HEK293 (cell line): ENCODE measurements at regions not wholly inside any gene's neighbourhood (a gene's known extent, or its start where the extent isn't known, plus 50 kb on each side); places are given as distances from the start of the nearest gene placed in this dataset.

Experiments used
- CTCF ChIA-PET: fragments of 350-600 bp; formaldehyde crosslinking; extraction: SDS; loops from one replicate; lab custom pipeline; 2021; ENCODE audit warnings: antibody characterized with exemption; lab: Yijun Ruan, JAX
- POLR2A ChIA-PET: fragments of 300-600 bp; formaldehyde crosslinking; extraction: SDS; loops from one replicate; lab custom pipeline; 2020; ENCODE audit warnings: antibody characterized with exemption, inconsistent platforms; lab: Yijun Ruan, JAX
- H3K27ac ChIP-seq: fragments of 200-500 bp; sonication (Bioruptor generic); 2 replicates; pipeline ENCODE4 v1.5.1; 2014; ENCODE audit warnings: low read depth, low read length, control low read depth, inconsistent platforms; ENCODE audit errors: extremely low read depth
- H3K36me3 ChIP-seq, 2 experiments: fragments of 200-500 bp in 1 of 2; sonication (Bioruptor generic) in 1 of 2; 1 replicate in 1 of 2; 2 replicates in 1 of 2; pipeline ENCODE4 v1.5.1; 2014 to 2017; ENCODE audit warnings: inconsistent platforms in 2 of 2, low read length in 2 of 2; ENCODE audit not compliant: control insufficient read depth in 2 of 2, insufficient read depth in 1 of 2
- H3K4me1 ChIP-seq: fragments of 200-500 bp; sonication (Bioruptor generic); 2 replicates; pipeline ENCODE4 v1.5.1; 2014; ENCODE audit warnings: mild to moderate bottlenecking, low read length, inconsistent platforms; ENCODE audit not compliant: control insufficient read depth, insufficient read depth
- H3K4me3 ChIP-seq: 2 replicates; pipeline ENCODE4 v1.5.1; 2011; ENCODE audit warnings: low read depth, mild to moderate bottlenecking, control low read depth, low read length, moderate library complexity
- H3K9me3 ChIP-seq: fragments of 200-500 bp; sonication (Bioruptor generic); 2 replicates; pipeline ENCODE4 v1.5.1; 2014; ENCODE audit warnings: low read depth, low read length, inconsistent platforms; ENCODE audit not compliant: control insufficient read depth, insufficient read depth
- BCL6B ChIP-seq: fragments of 450-650 bp; formaldehyde crosslinking; IDR thresholded peaks from 2 replicates; pipeline ENCODE4 v1.5.1; 2017; ENCODE audit warnings: missing biosample characterization, missing genetic modification characterization
- GLIS1 ChIP-seq: fragments of 450-650 bp; formaldehyde crosslinking; IDR thresholded peaks from 2 replicates; pipeline ENCODE4 v1.5.1; 2016; ENCODE audit warnings: missing biosample characterization, missing genetic modification characterization
- KLF17 ChIP-seq: fragments of 450-650 bp; formaldehyde crosslinking; IDR thresholded peaks from 2 replicates; pipeline ENCODE4 v1.5.1; 2016; ENCODE audit warnings: missing biosample characterization, missing genetic modification characterization
- KLF8 ChIP-seq: fragments of 450-650 bp; formaldehyde crosslinking; IDR thresholded peaks from 2 replicates; pipeline ENCODE4 v1.5.1; 2016; ENCODE audit warnings: missing biosample characterization, missing genetic modification characterization
- MEIS1 ChIP-seq: sonication (generic); formaldehyde crosslinking; IDR thresholded peaks from 2 replicates; pipeline ENCODE4 v1.8.1; 2022; ENCODE audit warnings: missing genetic modification reagents, mild to moderate bottlenecking, borderline replicate concordance
- SCRT1 ChIP-seq: fragments of 450-650 bp; formaldehyde crosslinking; IDR thresholded peaks from 2 replicates; pipeline ENCODE4 v1.5.1; 2016; ENCODE audit warnings: missing biosample characterization, missing genetic modification characterization, borderline replicate concordance
- ZIC2 ChIP-seq: fragments of 450-650 bp; formaldehyde crosslinking; IDR thresholded peaks from 2 replicates; pipeline ENCODE4 v1.5.1; 2016; ENCODE audit warnings: missing biosample characterization, missing genetic modification characterization
- ZNF112 ChIP-seq: fragments of 450-650 bp; formaldehyde crosslinking; IDR thresholded peaks from 2 replicates; pipeline ENCODE4 v1.5.0; 2017; ENCODE audit warnings: missing biosample characterization, missing genetic modification characterization
- ZNF138 ChIP-seq: fragments of 450-650 bp; formaldehyde crosslinking; IDR thresholded peaks from 2 replicates; pipeline ENCODE4 v1.5.1; 2016; ENCODE audit warnings: missing biosample characterization, missing genetic modification characterization, borderline replicate concordance
- ZNF18 ChIP-seq: fragments of 450-650 bp; formaldehyde crosslinking; IDR thresholded peaks from 2 replicates; pipeline ENCODE4 v1.5.1; 2016; ENCODE audit warnings: missing biosample characterization, missing genetic modification characterization
- ZNF211 ChIP-seq: fragments of 450-650 bp; formaldehyde crosslinking; IDR thresholded peaks from 2 replicates; pipeline ENCODE4 v1.5.1; 2016; ENCODE audit warnings: low read depth, missing biosample characterization, missing genetic modification characterization
- ZNF23 ChIP-seq: fragments of 450-650 bp; formaldehyde crosslinking; IDR thresholded peaks from 2 replicates; pipeline ENCODE4 v1.5.1; 2016; ENCODE audit warnings: missing biosample characterization, missing genetic modification characterization, borderline replicate concordance
- ZNF366 ChIP-seq: fragments of 450-650 bp; formaldehyde crosslinking; conservative IDR thresholded peaks from 2 replicates; pipeline ENCODE4 v1.5.1; 2016; ENCODE audit warnings: missing biosample characterization, missing genetic modification characterization
- ZNF394 ChIP-seq: fragments of 450-650 bp; formaldehyde crosslinking; IDR thresholded peaks from 2 replicates; pipeline ENCODE4 v1.5.1; 2016; ENCODE audit warnings: missing biosample characterization, missing genetic modification characterization, mild to moderate bottlenecking, moderate library complexity, borderline replicate concordance
- ZNF488 ChIP-seq: fragments of 450-650 bp; formaldehyde crosslinking; IDR thresholded peaks from 2 replicates; pipeline ENCODE4 v1.5.1; 2016; ENCODE audit warnings: missing biosample characterization, missing genetic modification characterization
- ZNF623 ChIP-seq: fragments of 450-650 bp; formaldehyde crosslinking; IDR thresholded peaks from 2 replicates; pipeline ENCODE4 v1.5.1; 2016; ENCODE audit warnings: missing biosample characterization, missing genetic modification characterization
- ZNF639 ChIP-seq: fragments of 450-650 bp; formaldehyde crosslinking; IDR thresholded peaks from 2 replicates; pipeline ENCODE4 v1.5.1; 2016; ENCODE audit warnings: missing biosample characterization, missing genetic modification characterization
- ZNF768 ChIP-seq: fragments of 450-650 bp; formaldehyde crosslinking; IDR thresholded peaks from 2 replicates; pipeline ENCODE4 v1.5.1; 2018; ENCODE audit warnings: missing biosample characterization, mild to moderate bottlenecking, missing genetic modification characterization
- ZNF830 ChIP-seq: fragments of 450-650 bp; IDR thresholded peaks from 2 replicates; pipeline ENCODE4 v1.5.0; 2018; ENCODE audit warnings: missing biosample characterization, missing genetic modification characterization, low read depth, mild to moderate bottlenecking, moderate library complexity
- ZNF837 ChIP-seq: fragments of 450-650 bp; formaldehyde crosslinking; IDR thresholded peaks from 2 replicates; pipeline ENCODE4 v1.5.1; 2016; ENCODE audit warnings: missing biosample characterization, missing genetic modification characterization

- Histone ChIP-seq H3K27ac (no peak overlapping the region), H3K36me3 (no peaks in the 10 kb centered on the region), H3K4me3 (no peak overlapping the region), H3K4me1 (no peaks in the 10 kb centered on the region), H3K9me3 (no peaks in the 10 kb centered on the region)
- TF ChIP-seq KLF17 (no peak), MEIS1 (CRISPR knock-in tag) (no peak), ZNF837 (tag by site-specific recombination) (no peak), ZNF138 (no peak), ZNF211 (tag by site-specific recombination) (no peak), SCRT1 (tag by site-specific recombination) (no peak), ZNF768 (no peak), ZNF23 (tag by site-specific recombination) (no peak), BCL6B (tag by site-specific recombination) (no peak), KLF8 (tag by site-specific recombination) (no peak), ZNF639 (no peak), ZNF394 (no peak), ZNF830 (tag by site-specific recombination) (no peak), ZNF112 (tag by site-specific recombination) (no peak), ZNF18 (tag by site-specific recombination) (no peak), ZNF488 (tag by site-specific recombination) (no peak), ZNF366 (no peak)
- ChIA-PET CTCF (interaction anchor here (0.6 kb wide), 1 partner anchor 581 kb away, joined by 3 read pairs; no protein-coding TSS in a partner anchor), POLR2A (interaction anchor here (0.6 kb wide), 1 partner anchor 654 kb away, joined by 7 read pairs; no protein-coding TSS in a partner anchor)
Measured at GRCh38 chr17:5840811-5841446, 229.2 kb upstream of the WSCD1 start.

- no peak overlapping the region for H3K4me3 ChIP-seq
- no peak for TF ChIP-seq ZNF138
- TF ChIP-seq GLIS1 (tag by site-specific recombination) = peak; percentile 95
- peak; percentile 53 for TF ChIP-seq ZIC2 (tag by site-specific recombination)
- no peak for TF ChIP-seq ZNF623 (tag by site-specific recombination)
- TF ChIP-seq, all 188 proteins: peak for 2
Measured at GRCh38 chr17:5841862-5842261, 228.3 kb upstream of the WSCD1 start.

More at GRCh38 chr17:5841862-5842261, 228.3 kb upstream of the WSCD1 start:
- Histone ChIP-seq H3K4me1 (no peaks in the 10 kb centered on the region), H3K27ac (no peak overlapping the region), H3K9me3 (no peaks in the 10 kb centered on the region), H3K36me3 (no peaks in the 10 kb centered on the region)
- ChIA-PET CTCF (no interaction called here), POLR2A (no interaction called here)
